ENCODE measurements at regions not wholly inside any gene's neighbourhood (a gene's known extent, or its start where the extent isn't known, plus 50 kb on each side); places are given as distances from the start of the nearest gene placed in this dataset.

DNA sequence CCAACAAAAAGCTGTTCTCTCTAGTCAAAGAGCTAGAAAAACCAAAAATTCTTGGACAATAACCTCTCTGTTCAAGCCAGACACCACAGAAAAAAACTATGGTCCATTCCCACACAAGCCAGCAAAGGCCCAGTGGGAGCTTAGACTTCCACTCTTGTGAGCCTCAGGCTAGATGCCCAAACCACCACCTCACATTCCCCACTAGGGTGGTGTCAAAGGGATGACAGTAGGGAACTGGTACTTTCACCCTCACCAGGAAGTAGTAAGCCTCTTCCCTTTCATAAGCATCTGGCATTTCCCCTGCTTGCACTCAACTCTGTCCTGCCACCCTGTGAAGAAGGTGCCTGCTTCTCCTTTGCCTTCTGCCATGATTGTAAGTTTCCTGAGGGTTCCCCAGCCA is 58.4 kb upstream of the RNF217 start:
- TF ChIP-seq POLR2A (IDR thresholded peaks at IDR 0.05; ENCODE audit: extremely low read depth, insufficient read length), result no peak
- TF ChIP-seq, protein P1, sequence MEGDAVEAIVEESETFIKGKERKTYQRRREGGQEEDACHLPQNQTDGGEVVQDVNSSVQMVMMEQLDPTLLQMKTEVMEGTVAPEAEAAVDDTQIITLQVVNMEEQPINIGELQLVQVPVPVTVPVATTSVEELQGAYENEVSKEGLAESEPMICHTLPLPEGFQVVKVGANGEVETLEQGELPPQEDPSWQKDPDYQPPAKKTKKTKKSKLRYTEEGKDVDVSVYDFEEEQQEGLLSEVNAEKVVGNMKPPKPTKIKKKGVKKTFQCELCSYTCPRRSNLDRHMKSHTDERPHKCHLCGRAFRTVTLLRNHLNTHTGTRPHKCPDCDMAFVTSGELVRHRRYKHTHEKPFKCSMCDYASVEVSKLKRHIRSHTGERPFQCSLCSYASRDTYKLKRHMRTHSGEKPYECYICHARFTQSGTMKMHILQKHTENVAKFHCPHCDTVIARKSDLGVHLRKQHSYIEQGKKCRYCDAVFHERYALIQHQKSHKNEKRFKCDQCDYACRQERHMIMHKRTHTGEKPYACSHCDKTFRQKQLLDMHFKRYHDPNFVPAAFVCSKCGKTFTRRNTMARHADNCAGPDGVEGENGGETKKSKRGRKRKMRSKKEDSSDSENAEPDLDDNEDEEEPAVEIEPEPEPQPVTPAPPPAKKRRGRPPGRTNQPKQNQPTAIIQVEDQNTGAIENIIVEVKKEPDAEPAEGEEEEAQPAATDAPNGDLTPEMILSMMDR (IDR thresholded peaks at IDR 0.05; ENCODE audit: low read depth, low read length), result no peak
